Activated CD4-positive, alpha-beta T cell treated with anti-CD3 and anti-CD28 coated beads for 36 hours (primary cell): ENCODE measurements at regions not wholly inside any gene's neighbourhood (a gene's known extent, or its start where the extent isn't known, plus 50 kb on each side); places are given as distances from the start of the nearest gene placed in this dataset.
"Not testable (repeated sequence)": the region's sequence is repeated elsewhere in the genome, so short reads cannot be mapped to it uniquely, and the experiment has no call there.

Experiments used
- ATAC-seq: fragments of 200-7000 bp; cut with Tn5 transposase; one replicate; pipeline ENCODE4 v1.10.0; 2021; ENCODE audit warnings: mild to moderate bottlenecking, moderate library complexity
- CTCF ChIA-PET: fragments of 350-600 bp; sonication (Branson Sonifier 250); formaldehyde crosslinking; loops from one replicate; lab custom pipeline; 2021; ENCODE audit warnings: antibody characterized with exemption; lab: Charles Lee
- POLR2A ChIA-PET: fragments of 350-600 bp; sonication (Branson Sonifier 250); formaldehyde crosslinking; loops from one replicate; lab custom pipeline; 2021; ENCODE audit warnings: antibody characterized with exemption, inconsistent platforms; lab: Charles Lee
- DNase-seq: peaks from one replicate; pipeline ENCODE4 v3.0.0-alpha.2; 2020
- H3K27ac Mint-ChIP-seq: one replicate; pipeline ENCODE4 v1.8.0; 2021; ENCODE audit warnings: mixed read lengths
- H3K27me3 Mint-ChIP-seq: one replicate; pipeline ENCODE4 v1.8.0; 2021; ENCODE audit warnings: mixed read lengths
- H3K36me3 Mint-ChIP-seq: one replicate; pipeline ENCODE4 v1.8.0; 2021; ENCODE audit warnings: low read depth, mixed read lengths
- H3K4me1 Mint-ChIP-seq: one replicate; pipeline ENCODE4 v1.8.0; 2021; ENCODE audit warnings: mixed read lengths
- H3K4me3 Mint-ChIP-seq: one replicate; pipeline ENCODE4 v1.8.0; 2021; ENCODE audit warnings: mild to moderate bottlenecking, moderate library complexity, mixed read lengths
- H3K9me3 Mint-ChIP-seq: one replicate; pipeline ENCODE4 v1.8.0; 2021; ENCODE audit warnings: low read depth, mixed read lengths
- intact Hi-C, 2 experiments: fragments of 100-400 bp; cut with DNase I in 1 of 2; cut with micrococcal nuclease in 1 of 2; formaldehyde crosslinking; loops; one replicate each; pipeline versions ENCODE4 v1.14.2 to v1.15.1; 2022 to 2024; cut with DNase I, micrococcal nuclease

DNA sequence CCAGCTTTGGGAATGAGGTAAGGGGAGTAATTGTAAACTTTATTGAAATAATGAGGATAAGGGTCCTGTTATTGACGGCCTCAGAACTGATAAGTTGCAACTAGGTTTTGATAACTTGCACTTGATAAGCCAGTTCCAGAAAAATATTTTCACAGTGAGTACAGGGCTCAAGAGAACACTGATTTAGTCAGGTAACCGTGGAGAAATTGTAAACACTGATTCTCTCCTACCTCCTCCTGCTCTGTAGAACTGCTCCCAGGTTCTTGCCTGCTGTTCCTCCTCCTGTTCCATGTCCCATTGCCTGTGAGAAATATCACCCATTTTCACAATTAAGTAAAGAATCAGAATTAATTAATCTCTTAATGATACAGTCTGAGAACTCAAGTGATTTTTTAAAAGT lies 55.0 kb upstream of the CXXC4 start:
- intact Hi-C loops = no loop called here
- no peak overlapping the region for H3K4me3 Mint-ChIP-seq
- H3K4me1 Mint-ChIP-seq = no peaks in the 10 kb centered on the region
- DNase-seq (no peak), ATAC-seq (no peak)
- H3K36me3 Mint-ChIP-seq = no peaks in the 10 kb centered on the region
- no peaks in the 10 kb centered on the region for H3K9me3 Mint-ChIP-seq
- H3K27me3 Mint-ChIP-seq = no peaks in the 10 kb centered on the region
- no peak overlapping the region for H3K27ac Mint-ChIP-seq
- POLR2A ChIA-PET = no interaction called here
- CTCF ChIA-PET = interaction anchor here (0.6 kb wide), 1 partner anchor 176 kb away, joined by 3 read pairs; no protein-coding TSS in a partner anchor

- Mint-ChIP-seq H3K27me3 (no peaks in the 10 kb centered on the region), H3K4me3 (no peak overlapping the region), H3K4me1 (no peaks in the 10 kb centered on the region), H3K9me3 (no peaks in the 10 kb centered on the region), H3K36me3 (no peaks in the 10 kb centered on the region), H3K27ac (no peak overlapping the region)
- ChIA-PET POLR2A (no interaction called here), CTCF (no interaction called here)
- no peak for DNase-seq
- intact Hi-C loops = no loop called here
- no peak for ATAC-seq
These were observed 64.8 kb upstream of the CXXC4 start for GRCh38 chr4:104559502-104559901.

- no peaks in the 10 kb centered on the region for H3K36me3 Mint-ChIP-seq
- H3K4me1 Mint-ChIP-seq = no peaks in the 10 kb centered on the region
- H3K9me3 Mint-ChIP-seq = no peaks in the 10 kb centered on the region
- no peaks in the 10 kb centered on the region for H3K27me3 Mint-ChIP-seq
- ChIA-PET CTCF (no interaction called here), POLR2A (no interaction called here)
- H3K4me3 Mint-ChIP-seq = no peak overlapping the region
- no peak overlapping the region for H3K27ac Mint-ChIP-seq
- ATAC-seq = no peak
- intact Hi-C loops = no loop called here
- no peak for DNase-seq
These were observed 76.6 kb upstream of the CXXC4 start for GRCh38 chr4:104571341-104571740.

- no peak overlapping the region for H3K4me3 Mint-ChIP-seq
- no peaks in the 10 kb centered on the region for H3K36me3 Mint-ChIP-seq
- ATAC-seq = no peak
- POLR2A ChIA-PET = no interaction called here
- H3K4me1 Mint-ChIP-seq = no peaks in the 10 kb centered on the region
- CTCF ChIA-PET = interaction anchor here (0.6 kb wide), 1 partner anchor 598 kb away, joined by 4 read pairs; no protein-coding TSS in a partner anchor
- intact Hi-C loops = no loop called here
- no peaks in the 10 kb centered on the region for H3K9me3 Mint-ChIP-seq
- no peaks in the 10 kb centered on the region for H3K27me3 Mint-ChIP-seq
- no peak overlapping the region for H3K27ac Mint-ChIP-seq
- no peak for DNase-seq
These were observed 79.7 kb upstream of the CXXC4 start for GRCh38 chr4:104574371-104574770.

- no peak overlapping the region for H3K27ac Mint-ChIP-seq
- no peaks in the 10 kb centered on the region for H3K9me3 Mint-ChIP-seq
These were observed 80.6 kb upstream of the CXXC4 start for GRCh38 chr4:104575278-104575677.

DNA sequence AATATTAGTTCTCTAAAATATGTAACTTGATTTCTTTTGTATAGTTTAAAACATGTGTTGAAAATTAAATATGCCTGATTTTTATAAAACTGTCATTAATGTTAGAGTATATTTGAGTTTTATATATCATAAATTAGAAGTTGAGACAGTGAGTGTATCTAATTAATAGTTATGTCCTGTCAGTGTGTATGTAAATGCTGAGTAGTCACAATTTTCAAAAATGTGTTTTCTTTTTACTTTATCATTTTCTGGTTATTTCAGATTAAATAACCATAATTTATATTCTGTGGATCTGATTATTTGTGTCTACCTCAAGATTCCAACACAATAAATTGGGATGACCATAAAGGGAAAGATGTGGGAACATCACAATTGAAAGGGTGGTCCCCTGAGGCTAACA lies 82.7 kb upstream of the CXXC4 start:
- DNase-seq (no peak), ATAC-seq (no peak)
- CTCF ChIA-PET = no interaction called here
- no peaks in the 10 kb centered on the region for H3K27me3 Mint-ChIP-seq
- intact Hi-C loops = no loop called here
- no peak overlapping the region for H3K27ac Mint-ChIP-seq
- H3K4me3 Mint-ChIP-seq = no peak overlapping the region
- no peaks in the 10 kb centered on the region for H3K9me3 Mint-ChIP-seq
- POLR2A ChIA-PET = no interaction called here
- H3K36me3 Mint-ChIP-seq = no peaks in the 10 kb centered on the region
- no peaks in the 10 kb centered on the region for H3K4me1 Mint-ChIP-seq

More at GRCh38 chr4:104575278-104575677, 80.6 kb upstream of the CXXC4 start:
- ChIA-PET POLR2A (no interaction called here), CTCF (no interaction called here)
- DNase-seq (no peak), ATAC-seq (no peak)
- intact Hi-C loops = no loop called here
- Mint-ChIP-seq H3K4me1 (no peaks in the 10 kb centered on the region), H3K36me3 (no peaks in the 10 kb centered on the region), H3K4me3 (no peak overlapping the region), H3K27me3 (no peaks in the 10 kb centered on the region)

DNA sequence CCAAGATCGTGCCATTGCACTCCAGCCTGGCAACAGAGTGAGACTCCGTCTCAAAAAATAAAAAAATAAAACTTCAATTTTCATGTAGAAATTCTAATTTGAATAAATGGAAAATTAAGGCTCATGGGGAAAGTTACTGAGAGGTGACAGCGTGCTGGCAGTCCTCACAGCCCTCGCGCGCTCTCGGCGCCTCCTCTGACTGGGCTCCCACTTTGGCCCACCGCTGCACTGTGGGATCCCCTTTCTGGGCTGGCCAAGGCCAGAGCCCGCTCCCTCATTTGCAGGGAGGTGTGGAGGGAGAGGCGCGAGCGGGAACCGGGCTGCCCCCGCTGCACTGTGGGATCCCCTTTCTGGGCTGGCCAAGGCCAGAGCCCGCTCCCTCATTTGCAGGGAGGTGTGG lies 86.8 kb upstream of the CXXC4 start:
- H3K4me1 Mint-ChIP-seq, intact Hi-C loops, CTCF ChIA-PET, POLR2A ChIA-PET, DNase-seq, H3K27ac Mint-ChIP-seq, H3K27me3 Mint-ChIP-seq, H3K9me3 Mint-ChIP-seq, ATAC-seq, H3K36me3 Mint-ChIP-seq, H3K4me3 Mint-ChIP-seq: not testable (repeated sequence)

- CTCF ChIA-PET, H3K36me3 Mint-ChIP-seq, DNase-seq, intact Hi-C loops, H3K4me1 Mint-ChIP-seq, H3K9me3 Mint-ChIP-seq, H3K27ac Mint-ChIP-seq, H3K4me3 Mint-ChIP-seq, H3K27me3 Mint-ChIP-seq, ATAC-seq: not testable (repeated sequence)
- POLR2A ChIA-PET = interaction anchor here (0.6 kb wide), 1 partner anchor 603 kb away, joined by 5 read pairs; no protein-coding TSS in a partner anchor
These were observed 87.4 kb upstream of the CXXC4 start for GRCh38 chr4:104582056-104582455.

DNA sequence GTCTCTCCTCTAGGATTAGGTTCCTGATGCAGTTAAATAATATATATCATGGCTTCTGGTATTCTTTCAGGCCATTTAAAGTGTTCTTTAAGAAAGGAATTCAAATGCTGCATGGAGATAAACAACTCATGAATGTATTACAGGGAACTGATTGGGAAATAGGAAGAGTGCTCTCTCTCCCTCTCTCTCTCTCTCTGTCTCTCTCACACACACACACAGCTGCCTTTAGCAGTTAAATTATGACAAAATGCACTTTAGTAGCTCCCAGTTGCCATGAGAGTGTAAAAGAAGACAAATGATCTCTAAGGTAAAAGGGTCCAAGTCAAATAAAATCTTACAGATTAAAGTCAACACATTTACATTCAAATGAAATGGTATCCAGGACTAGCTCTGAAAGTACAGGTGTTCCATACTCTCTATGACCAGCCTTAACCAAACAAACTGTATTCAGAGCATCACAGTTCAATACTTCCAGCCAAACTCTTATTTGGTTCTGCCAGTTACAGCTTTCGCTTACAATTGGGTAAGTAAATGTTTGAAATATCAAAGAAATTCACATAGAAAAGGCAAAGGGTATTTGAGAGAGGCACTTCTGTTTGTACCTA lies 94.7 kb upstream of the CXXC4 start:
- intact Hi-C loops = no loop called here
- DNase-seq = no peak
- no peak for ATAC-seq
- CTCF ChIA-PET = no interaction called here
- H3K36me3 Mint-ChIP-seq = no peaks in the 10 kb centered on the region
- no peak overlapping the region for H3K27ac Mint-ChIP-seq
- H3K4me1 Mint-ChIP-seq = no peaks in the 10 kb centered on the region
- peaks cover 1% of the 10 kb centered on the region for H3K27me3 Mint-ChIP-seq
- peaks cover 2% of the 10 kb centered on the region for H3K9me3 Mint-ChIP-seq
- POLR2A ChIA-PET = no interaction called here
- H3K4me3 Mint-ChIP-seq = no peak overlapping the region

GRCh38 chr4:104591510-104591911 lies 96.8 kb upstream of the CXXC4 start:
- Mint-ChIP-seq H3K9me3 (no peaks in the 10 kb centered on the region), H3K36me3 (no peaks in the 10 kb centered on the region), H3K4me3 (no peak overlapping the region), H3K27me3 (peaks cover 1% of the 10 kb centered on the region), H3K27ac (no peak overlapping the region), H3K4me1 (no peaks in the 10 kb centered on the region)
- DNase-seq (no peak), ATAC-seq (no peak)
- POLR2A ChIA-PET = no interaction called here
- intact Hi-C loops = no loop called here
- CTCF ChIA-PET = no interaction called here

- Mint-ChIP-seq H3K27me3 (peaks cover 1% of the 10 kb centered on the region), H3K9me3 (no peaks in the 10 kb centered on the region), H3K36me3 (no peaks in the 10 kb centered on the region), H3K4me1 (no peaks in the 10 kb centered on the region), H3K27ac (no peak overlapping the region), H3K4me3 (no peak overlapping the region)
- POLR2A ChIA-PET = no interaction called here
- intact Hi-C loops = no loop called here
- CTCF ChIA-PET = no interaction called here
- DNase-seq = no peak
- no peak for ATAC-seq
These were observed 97.5 kb upstream of the CXXC4 start for GRCh38 chr4:104592183-104592582.

DNA sequence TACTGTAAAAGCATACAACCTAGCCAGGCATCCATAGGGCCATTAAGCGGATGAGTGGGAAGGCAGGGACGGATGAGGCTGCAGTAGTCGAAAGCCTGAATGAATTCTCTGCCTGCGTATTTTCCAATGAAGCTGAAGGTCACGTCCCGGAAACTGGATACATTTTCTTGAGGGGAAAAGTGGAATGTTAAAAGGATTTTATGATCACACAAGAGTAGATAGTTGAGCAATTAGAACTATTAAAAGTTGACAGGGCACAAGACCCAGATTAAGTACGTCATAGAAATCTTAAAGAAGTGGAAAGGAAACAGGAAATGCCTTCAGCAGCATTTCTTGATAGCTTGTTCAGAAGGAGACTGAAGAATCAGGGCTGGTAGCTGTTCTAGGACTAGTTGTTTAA lies 98.3 kb upstream of the CXXC4 start:
- POLR2A ChIA-PET = no interaction called here
- Mint-ChIP-seq H3K4me3 (no peak overlapping the region), H3K9me3 (no peaks in the 10 kb centered on the region), H3K27ac (no peak overlapping the region), H3K36me3 (no peaks in the 10 kb centered on the region), H3K27me3 (peaks cover 1% of the 10 kb centered on the region), H3K4me1 (no peaks in the 10 kb centered on the region)
- intact Hi-C loops = no loop called here
- ATAC-seq (no peak), DNase-seq (no peak)
- CTCF ChIA-PET = no interaction called here
